ENCODE measurements at regions not wholly inside any gene's neighbourhood (a gene's known extent, or its start where the extent isn't known, plus 50 kb on each side); places are given as distances from the start of the nearest gene placed in this dataset.
"Not testable (repeated sequence)": the region's sequence is repeated elsewhere in the genome, so short reads cannot be mapped to it uniquely, and the experiment has no call there.

DNA sequence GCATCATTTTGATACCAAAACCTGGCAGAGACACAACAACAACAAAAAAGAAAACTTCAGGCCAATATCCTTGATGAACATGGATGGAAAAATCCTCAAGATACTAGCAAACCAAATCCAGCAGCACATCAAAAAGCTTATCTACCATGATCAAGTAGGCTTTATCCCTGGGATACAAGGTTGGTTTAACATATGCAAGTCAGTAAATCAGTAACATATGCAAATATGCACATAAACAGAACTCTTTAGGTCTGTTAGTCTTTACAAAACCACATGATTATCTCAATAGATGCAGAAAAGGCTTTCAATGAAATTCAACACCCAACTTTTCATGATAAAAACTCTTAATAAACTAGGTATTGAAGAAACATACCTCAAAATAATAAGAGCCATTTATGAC, 587.5 kb upstream of the CELF4 start:
- TF ChIP-seq, protein P1, sequence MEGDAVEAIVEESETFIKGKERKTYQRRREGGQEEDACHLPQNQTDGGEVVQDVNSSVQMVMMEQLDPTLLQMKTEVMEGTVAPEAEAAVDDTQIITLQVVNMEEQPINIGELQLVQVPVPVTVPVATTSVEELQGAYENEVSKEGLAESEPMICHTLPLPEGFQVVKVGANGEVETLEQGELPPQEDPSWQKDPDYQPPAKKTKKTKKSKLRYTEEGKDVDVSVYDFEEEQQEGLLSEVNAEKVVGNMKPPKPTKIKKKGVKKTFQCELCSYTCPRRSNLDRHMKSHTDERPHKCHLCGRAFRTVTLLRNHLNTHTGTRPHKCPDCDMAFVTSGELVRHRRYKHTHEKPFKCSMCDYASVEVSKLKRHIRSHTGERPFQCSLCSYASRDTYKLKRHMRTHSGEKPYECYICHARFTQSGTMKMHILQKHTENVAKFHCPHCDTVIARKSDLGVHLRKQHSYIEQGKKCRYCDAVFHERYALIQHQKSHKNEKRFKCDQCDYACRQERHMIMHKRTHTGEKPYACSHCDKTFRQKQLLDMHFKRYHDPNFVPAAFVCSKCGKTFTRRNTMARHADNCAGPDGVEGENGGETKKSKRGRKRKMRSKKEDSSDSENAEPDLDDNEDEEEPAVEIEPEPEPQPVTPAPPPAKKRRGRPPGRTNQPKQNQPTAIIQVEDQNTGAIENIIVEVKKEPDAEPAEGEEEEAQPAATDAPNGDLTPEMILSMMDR (conservative IDR thresholded peaks at IDR 0.05; ENCODE audit: low read depth, low read length), result not testable (repeated sequence)
- TF ChIP-seq EZH2phosphoT487 (IDR thresholded peaks at IDR 0.05; ENCODE audit: borderline replicate concordance, low read length), result not testable (repeated sequence)
